ENCODE measurements at regions not wholly inside any gene's neighbourhood (a gene's known extent, or its start where the extent isn't known, plus 50 kb on each side); places are given as distances from the start of the nearest gene placed in this dataset.
"Not testable (repeated sequence)": the region's sequence is repeated elsewhere in the genome, so short reads cannot be mapped to it uniquely, and the experiment has no call there.

- peak; percentile 26 for DNase-seq (ENCODE audit: low read depth, low spot score)
- peak overlapping the region; percentile 70 for H3K27ac ChIP-seq
Measured at GRCh38 chr3:56929809-56930615, 128.3 kb upstream of the ARHGEF3 start.

- no peak for DNase-seq (ENCODE audit: low read depth, low spot score)
- H3K27ac ChIP-seq, result no peak overlapping the region
Measured at GRCh38 chr3:56928379-56929068, 126.8 kb upstream of the ARHGEF3 start.

- H3K27ac ChIP-seq, result no peak overlapping the region
- no peak for DNase-seq (ENCODE audit: low read depth, low spot score)
Measured at GRCh38 chr3:56927855-56928254, 126.1 kb upstream of the ARHGEF3 start.

GRCh38 chr3:56926947-56927282, 125.2 kb upstream of the ARHGEF3 start:
- H3K27ac ChIP-seq, result peak overlapping the region; percentile 34
- no peak for DNase-seq (ENCODE audit: low read depth, low spot score)

GRCh38 chr3:56926243-56926946, 124.6 kb upstream of the ARHGEF3 start:
- H3K27ac ChIP-seq, result peak overlapping the region; percentile 34
- no peak for DNase-seq (ENCODE audit: low read depth, low spot score)

DNA sequence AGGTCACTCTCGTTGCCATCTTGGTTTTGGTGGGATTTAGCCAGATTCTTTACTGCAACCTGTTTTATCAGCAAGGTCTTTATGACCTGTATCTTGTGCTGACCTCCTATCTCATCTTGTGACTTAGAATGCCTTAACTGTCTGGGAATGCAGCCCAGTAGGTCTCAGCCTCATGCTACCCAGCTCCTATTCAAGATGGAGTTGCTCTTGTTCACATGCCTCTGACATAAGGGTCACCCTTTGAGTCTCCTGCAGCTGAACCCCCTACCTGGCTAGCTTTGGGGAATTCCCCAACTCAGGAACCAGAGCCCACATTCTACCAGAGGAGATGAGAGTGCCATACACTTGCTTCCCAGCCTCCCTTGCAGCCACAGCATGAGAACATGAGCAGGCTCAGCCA, 123.0 kb upstream of the ARHGEF3 start:
- not testable (repeated sequence) for H3K27ac ChIP-seq; DNase-seq (ENCODE audit: low read depth, low spot score)

DNA sequence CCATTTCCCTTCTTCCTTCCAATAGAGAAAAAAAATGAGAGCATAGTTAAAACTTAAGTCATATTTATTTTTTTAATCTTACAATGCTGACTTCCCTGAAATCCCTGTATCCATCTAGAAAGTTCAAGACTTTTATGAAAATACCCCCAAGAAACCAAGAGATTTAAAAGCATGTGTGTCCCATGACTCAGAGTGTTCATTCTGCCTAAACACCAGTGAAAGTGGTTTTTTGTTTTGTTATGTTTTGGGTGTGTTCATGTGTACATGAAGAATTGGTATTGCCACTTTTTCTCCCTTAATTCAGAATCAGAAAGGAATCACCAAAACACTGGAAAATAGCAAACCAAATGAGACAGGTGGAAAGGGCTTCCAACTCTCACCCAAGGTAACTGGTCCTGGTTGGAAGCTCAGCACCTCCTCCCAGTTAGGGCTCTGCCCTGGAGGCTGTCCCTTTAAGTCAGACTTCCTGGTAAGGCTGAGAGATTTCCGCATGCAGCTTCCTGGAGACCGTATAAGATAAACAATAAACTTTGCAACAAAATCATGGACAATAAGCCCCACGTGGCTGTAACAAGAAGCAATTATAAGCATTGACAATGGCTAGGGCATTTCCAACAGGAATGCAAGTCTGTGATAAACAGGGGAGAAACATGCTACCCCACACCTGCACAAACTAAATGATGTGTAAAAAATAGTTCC, 121.9 kb upstream of the ARHGEF3 start:
- peak; percentile 26 for DNase-seq (ENCODE audit: low read depth, low spot score)
- no peak overlapping the region for H3K27ac ChIP-seq

DNA sequence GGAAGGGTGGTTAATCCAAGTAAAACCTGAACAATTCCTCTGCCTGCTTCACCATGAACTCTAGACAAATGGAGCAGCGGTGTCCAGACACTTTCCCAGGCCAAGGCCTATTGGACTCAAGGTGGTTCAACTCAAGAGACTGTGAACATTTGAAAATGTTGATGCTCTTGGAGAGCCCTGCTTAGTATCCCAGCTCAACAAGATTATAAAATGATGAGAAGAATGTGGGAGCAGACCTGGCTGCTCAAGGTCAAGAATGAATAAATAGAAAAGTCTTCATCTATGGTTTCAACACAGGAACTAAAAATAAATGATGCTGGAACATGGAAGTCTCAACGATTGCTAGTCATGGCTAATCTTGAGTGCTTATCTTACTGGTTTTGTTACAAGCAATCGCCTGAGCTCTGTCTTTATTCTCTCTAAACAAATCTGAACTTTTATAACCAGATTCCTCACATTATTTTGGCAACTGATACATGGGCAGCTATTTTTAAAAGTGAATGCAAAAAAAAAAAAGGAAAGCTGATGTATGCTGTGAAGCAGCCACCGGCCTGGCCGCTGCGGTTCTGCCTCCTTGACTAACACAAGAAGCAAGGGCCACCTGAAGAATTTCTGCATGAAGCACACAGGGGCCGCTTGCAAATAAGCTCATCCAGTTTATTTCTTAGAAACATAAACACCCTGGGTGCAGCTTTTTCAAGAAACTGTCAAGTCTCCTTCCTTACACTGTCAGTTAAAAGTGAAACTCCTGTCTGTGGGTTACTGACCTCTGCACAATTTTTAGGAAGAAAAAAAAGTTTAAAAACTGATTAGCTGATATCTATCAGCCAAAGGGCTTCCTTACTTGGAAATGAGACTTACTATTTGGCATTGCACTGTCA, 120.1 kb upstream of the ARHGEF3 start:
- no peak for DNase-seq (ENCODE audit: low read depth, low spot score)
- no peak overlapping the region for H3K27ac ChIP-seq

GRCh38 chr3:56919797-56920195, 118.0 kb upstream of the ARHGEF3 start:
- no peak for DNase-seq (ENCODE audit: low read depth, low spot score)
- no peak overlapping the region for H3K27ac ChIP-seq

- no peak overlapping the region for H3K27ac ChIP-seq
- DNase-seq (ENCODE audit: low read depth, low spot score), result no peak
Measured at GRCh38 chr3:56919137-56919796, 117.5 kb upstream of the ARHGEF3 start.

GRCh38 chr3:56918111-56918568, 116.4 kb upstream of the ARHGEF3 start:
- H3K27ac ChIP-seq, result no peak overlapping the region
- DNase-seq (ENCODE audit: low read depth, low spot score), result no peak

DNA sequence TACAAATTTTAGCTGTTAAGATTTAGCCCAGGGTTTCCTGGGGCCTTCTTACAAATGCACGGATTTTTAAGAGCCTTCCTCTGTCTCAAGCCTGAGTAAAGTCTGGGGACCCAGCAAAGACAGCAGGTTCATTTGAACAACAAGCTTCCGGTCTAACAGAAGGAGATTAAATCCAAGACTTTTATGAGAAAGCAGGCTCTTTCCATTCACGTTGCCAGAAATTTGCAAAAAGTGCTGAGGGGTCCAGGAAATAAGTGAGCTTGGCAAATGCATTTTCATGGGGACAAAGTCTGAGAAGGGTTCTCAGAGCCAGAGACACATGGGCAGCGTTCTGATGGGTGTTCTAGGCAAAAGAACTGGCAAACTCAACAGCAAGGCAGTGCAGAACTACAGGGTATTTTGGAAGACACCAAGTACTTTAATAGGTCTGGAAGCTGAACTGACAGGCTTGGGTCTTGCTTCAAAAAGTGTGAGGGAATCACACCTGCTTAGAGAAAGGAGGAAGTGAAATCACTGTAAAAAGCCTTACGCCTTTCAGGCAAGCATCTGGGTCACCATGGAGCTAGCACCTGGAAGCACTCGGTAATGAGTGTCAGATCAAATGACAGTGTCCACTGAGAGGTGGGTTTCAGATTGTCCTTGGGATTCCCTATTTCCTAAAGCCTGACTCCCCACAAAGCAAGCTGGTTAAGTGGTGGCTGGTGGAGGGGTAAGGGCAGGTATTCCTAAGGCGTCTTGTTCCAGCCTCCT, 115.8 kb upstream of the ARHGEF3 start:
- no peak overlapping the region for H3K27ac ChIP-seq
- DNase-seq (ENCODE audit: low read depth, low spot score), result no peak

GRCh38 chr3:56916716-56917360, 115.1 kb upstream of the ARHGEF3 start:
- H3K27ac ChIP-seq, result no peak overlapping the region
- DNase-seq (ENCODE audit: low read depth, low spot score), result no peak

DNA sequence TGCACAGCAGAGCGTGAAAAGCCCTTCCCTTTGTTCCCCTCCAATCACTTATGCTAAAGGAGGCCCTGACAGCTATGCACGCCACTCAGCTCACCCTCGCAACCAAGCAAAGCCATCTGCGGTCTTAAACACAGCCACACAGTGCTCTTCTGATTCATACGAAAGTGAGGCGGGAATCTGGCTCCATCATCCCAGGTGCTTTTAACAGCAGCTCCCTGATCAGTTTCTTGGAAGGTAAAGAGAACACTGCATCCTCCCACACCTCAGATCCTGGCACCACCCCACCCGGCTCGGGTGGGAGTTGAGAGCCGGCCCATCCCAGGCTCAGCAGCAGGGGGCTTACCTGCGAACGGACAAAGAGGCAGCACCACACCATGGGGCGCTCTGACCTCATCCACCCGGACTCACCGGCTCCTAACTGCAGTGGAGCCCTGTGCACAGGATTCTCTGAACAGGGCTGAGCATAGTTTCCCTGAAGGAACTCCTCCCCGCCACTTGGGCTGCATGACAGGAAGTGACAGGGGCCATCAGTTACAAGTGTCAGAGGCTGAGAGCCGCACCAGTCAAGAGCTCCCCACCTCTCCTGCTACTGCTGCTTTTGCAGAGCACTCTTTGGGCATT, 114.3 kb upstream of the ARHGEF3 start:
- no peak overlapping the region for H3K27ac ChIP-seq

GRCh38 chr3:56914646-56915045, 112.9 kb upstream of the ARHGEF3 start:
- no peak overlapping the region for H3K27ac ChIP-seq
- DNase-seq (ENCODE audit: low read depth, low spot score), result no peak

More for the DNA sequence above, 114.3 kb upstream of the ARHGEF3 start:
- DNase-seq (ENCODE audit: low read depth, low spot score), result no peak

DNA sequence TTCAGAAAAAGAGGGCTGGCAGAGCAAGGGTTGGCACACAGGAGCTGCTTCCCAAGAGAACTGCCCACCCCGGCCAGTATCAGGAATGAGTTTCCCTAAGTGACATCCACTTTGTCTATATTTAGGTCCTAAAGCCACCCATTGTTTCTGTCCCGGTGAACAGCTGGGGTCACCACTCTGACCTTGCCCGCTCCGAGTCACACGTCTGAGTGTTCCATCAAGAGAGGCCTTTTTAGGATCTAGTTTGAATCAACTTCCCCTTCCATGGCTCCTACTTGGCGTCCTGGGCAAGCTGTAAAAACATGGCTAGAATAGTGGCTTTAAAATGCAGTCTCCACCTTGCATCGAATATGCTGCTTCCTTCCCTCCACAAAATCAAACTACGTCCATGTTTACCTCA, 109.6 kb upstream of the ARHGEF3 start:
- no peak for DNase-seq (ENCODE audit: low read depth, low spot score)
- H3K27ac ChIP-seq, result no peak overlapping the region

GRCh38 chr3:56909349-56909748, 107.6 kb upstream of the ARHGEF3 start:
- DNase-seq (ENCODE audit: low read depth, low spot score), result no peak
- no peak overlapping the region for H3K27ac ChIP-seq
